T-helper 1 cell treated with Interleukin-12 subunit alpha and Interleukin-12 subunit beta and Interleukin-4 antibody, amounts not matched to agents 30 μg/mL and 1 μg/mL, for 36 hours (primary cell): ENCODE measurements at regions not wholly inside any gene's neighbourhood (a gene's known extent, or its start where the extent isn't known, plus 50 kb on each side); places are given as distances from the start of the nearest gene placed in this dataset.
A peak's percentile ranks its signal among the peaks of the same experiment; 100 is the strongest.
"Not testable (repeated sequence)": the region's sequence is repeated elsewhere in the genome, so short reads cannot be mapped to it uniquely, and the experiment has no call there.

Source experiments
- H3K27ac Mint-ChIP-seq: one replicate; pipeline ENCODE4 v1.8.0; 2021; ENCODE audit warnings: mild to moderate bottlenecking, mixed read lengths
- H3K27me3 Mint-ChIP-seq: one replicate; pipeline ENCODE4 v1.8.0; 2021; ENCODE audit warnings: low read depth, mixed read lengths
- H3K36me3 Mint-ChIP-seq: one replicate; pipeline ENCODE4 v1.8.0; 2021; ENCODE audit warnings: low read depth, mixed read lengths
- H3K4me1 Mint-ChIP-seq: one replicate; pipeline ENCODE4 v1.8.0; 2021; ENCODE audit warnings: low read depth, mixed read lengths
- H3K4me3 Mint-ChIP-seq: one replicate; pipeline ENCODE4 v1.8.0; 2021; ENCODE audit warnings: mild to moderate bottlenecking, moderate library complexity, mixed read lengths
- H3K9me3 Mint-ChIP-seq: one replicate; pipeline ENCODE4 v1.8.0; 2021; ENCODE audit warnings: mixed read lengths

GRCh38 chr2:176904053-176904452, 308.5 kb upstream of the HNRNPA3 start:
- H3K4me3 Mint-ChIP-seq, H3K9me3 Mint-ChIP-seq, H3K36me3 Mint-ChIP-seq, H3K27ac Mint-ChIP-seq, H3K4me1 Mint-ChIP-seq: not testable (repeated sequence)
- H3K27me3 Mint-ChIP-seq, result peaks cover 32% of the 10 kb centered on the region

DNA sequence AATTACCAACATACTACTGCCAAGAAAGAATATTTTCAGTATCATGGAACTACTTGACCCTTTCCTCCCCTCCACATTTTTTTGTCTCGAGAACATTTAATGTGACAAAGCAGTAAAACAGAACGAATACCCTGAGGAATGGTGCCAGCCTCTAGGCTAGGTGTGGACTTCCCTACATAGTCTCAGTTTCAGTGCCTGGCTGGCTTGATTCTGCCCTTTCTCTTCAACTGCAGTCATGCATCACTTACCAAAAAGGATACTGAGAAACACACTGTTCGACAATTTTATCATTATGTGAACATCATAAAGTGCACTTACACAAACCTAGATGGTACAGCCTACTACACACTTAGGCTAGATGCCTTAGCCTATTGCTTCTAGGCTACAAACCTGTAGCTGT, 305.3 kb upstream of the HNRNPA3 start:
- Mint-ChIP-seq H3K27ac (no peak overlapping the region), H3K4me3 (no peak overlapping the region), H3K9me3 (peaks cover 6% of the 10 kb centered on the region), H3K4me1 (peaks cover 6% of the 10 kb centered on the region), H3K27me3 (peaks cover 29% of the 10 kb centered on the region), H3K36me3 (peaks cover 1% of the 10 kb centered on the region)

DNA sequence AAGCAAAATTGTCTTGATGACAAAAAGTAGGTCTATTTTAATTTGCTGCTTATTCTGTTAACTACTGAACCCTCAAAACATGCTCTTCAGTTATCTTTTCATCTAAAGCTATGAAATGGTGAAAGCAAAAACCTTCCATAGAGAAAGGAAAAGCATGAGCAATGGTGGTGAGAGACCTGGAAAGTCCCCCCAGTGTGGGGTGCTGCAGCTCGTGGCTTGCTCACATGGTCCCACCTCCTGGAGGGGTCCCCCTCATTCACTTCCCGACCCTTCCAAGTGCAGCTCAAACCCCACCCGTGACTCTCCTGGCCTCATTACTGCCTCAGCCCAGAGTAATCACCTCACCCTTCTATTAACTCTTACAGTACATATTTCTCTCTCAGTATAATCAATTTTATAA, 301.8 kb upstream of the HNRNPA3 start:
- Mint-ChIP-seq H3K4me1 (peaks cover 6% of the 10 kb centered on the region), H3K36me3 (peaks cover 1% of the 10 kb centered on the region), H3K9me3 (no peaks in the 10 kb centered on the region), H3K27me3 (peaks cover 11% of the 10 kb centered on the region), H3K4me3 (no peak overlapping the region), H3K27ac (no peak overlapping the region)

DNA sequence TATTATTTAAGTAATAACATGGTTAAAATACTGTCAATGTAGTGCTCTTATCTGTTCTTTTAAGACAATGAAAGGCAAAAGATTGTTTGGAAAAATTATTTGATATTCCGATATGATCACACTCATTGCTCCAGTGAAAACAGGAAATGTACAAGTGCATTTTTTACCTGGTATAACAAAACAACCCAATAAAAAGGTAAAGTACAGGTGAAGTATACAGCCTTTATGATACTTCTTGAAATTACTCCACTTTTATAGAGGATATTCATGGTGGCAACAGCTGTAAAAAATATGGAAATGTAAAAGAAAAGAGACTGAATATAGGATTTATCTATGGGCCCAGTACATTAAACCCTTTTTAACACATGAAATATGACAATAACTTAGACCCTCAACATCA, 298.6 kb upstream of the HNRNPA3 start:
- no peak overlapping the region for H3K27ac Mint-ChIP-seq
- no peak overlapping the region for H3K4me3 Mint-ChIP-seq
- H3K36me3 Mint-ChIP-seq, result no peaks in the 10 kb centered on the region
- H3K9me3 Mint-ChIP-seq, result no peaks in the 10 kb centered on the region
- peaks cover 6% of the 10 kb centered on the region for H3K27me3 Mint-ChIP-seq
- H3K4me1 Mint-ChIP-seq, result peaks cover 6% of the 10 kb centered on the region

GRCh38 chr2:176914371-176914770, 298.2 kb upstream of the HNRNPA3 start:
- H3K9me3 Mint-ChIP-seq, result no peaks in the 10 kb centered on the region
- H3K27me3 Mint-ChIP-seq, result peaks cover 7% of the 10 kb centered on the region
- H3K36me3 Mint-ChIP-seq, result no peaks in the 10 kb centered on the region
- H3K4me1 Mint-ChIP-seq, result peaks cover 6% of the 10 kb centered on the region
- H3K4me3 Mint-ChIP-seq, result no peak overlapping the region
- H3K27ac Mint-ChIP-seq, result no peak overlapping the region

DNA sequence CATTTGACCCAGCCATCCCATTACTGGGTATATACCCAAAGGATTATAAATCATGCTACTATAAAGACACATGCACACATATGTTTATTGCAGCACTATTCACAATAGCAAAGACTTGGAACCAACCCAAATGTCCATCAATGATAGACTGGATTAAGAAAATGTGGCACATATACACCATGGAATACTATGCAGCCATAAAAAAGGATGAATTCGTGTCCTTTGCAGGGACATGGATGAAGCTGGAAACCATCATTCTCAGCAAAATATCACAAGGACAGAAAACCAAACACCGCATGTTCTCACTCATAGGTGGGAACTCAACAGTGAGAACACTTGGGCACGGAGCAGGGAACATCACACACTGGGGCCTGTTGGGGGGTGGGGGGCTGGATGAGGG, 290.0 kb upstream of the HNRNPA3 start:
- not testable (repeated sequence) for H3K36me3 Mint-ChIP-seq, H3K4me1 Mint-ChIP-seq, H3K9me3 Mint-ChIP-seq, H3K4me3 Mint-ChIP-seq, H3K27ac Mint-ChIP-seq
- peaks cover 20% of the 10 kb centered on the region for H3K27me3 Mint-ChIP-seq

- Mint-ChIP-seq H3K36me3 (no peaks in the 10 kb centered on the region), H3K9me3 (peaks cover 3% of the 10 kb centered on the region), H3K27me3 (peaks cover 20% of the 10 kb centered on the region), H3K27ac (no peak overlapping the region), H3K4me3 (no peak overlapping the region), H3K4me1 (peaks cover 2% of the 10 kb centered on the region)
Observed at GRCh38 chr2:176923205-176923604, 289.4 kb upstream of the HNRNPA3 start.

DNA sequence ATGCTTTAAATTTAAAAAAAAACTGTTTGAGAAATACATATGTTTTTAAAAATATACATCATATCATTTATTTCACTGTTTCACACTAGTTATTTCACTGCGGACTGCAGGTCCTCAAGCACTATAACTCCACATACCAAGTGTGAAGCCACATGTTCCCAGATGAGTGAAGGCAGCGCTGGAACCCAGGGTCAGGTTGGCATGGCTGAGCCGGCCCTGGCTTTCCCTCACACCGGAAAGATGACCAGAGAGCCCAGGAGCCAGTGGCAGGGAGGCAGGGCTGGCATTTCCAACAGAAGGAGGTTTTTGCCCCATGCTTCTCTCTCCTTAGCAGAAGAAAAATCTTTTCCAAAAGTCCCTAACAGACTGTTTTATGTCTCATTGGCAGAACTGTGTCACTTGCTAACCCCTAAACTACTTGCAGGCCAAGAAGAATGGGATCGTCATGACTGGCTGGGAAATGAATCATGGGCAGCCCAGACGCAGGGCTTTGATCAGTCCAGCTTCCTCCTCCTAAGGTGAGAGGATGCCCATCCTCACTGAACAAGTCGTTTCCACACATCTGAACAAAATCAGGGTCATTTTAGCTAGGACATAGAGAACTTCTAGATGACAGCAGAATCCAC, 287.6 kb upstream of the HNRNPA3 start:
- Mint-ChIP-seq H3K36me3 (no peaks in the 10 kb centered on the region), H3K4me1 (peaks cover 2% of the 10 kb centered on the region), H3K9me3 (peaks cover 10% of the 10 kb centered on the region), H3K27ac (no peak overlapping the region), H3K27me3 (peaks cover 15% of the 10 kb centered on the region), H3K4me3 (no peak overlapping the region)

DNA sequence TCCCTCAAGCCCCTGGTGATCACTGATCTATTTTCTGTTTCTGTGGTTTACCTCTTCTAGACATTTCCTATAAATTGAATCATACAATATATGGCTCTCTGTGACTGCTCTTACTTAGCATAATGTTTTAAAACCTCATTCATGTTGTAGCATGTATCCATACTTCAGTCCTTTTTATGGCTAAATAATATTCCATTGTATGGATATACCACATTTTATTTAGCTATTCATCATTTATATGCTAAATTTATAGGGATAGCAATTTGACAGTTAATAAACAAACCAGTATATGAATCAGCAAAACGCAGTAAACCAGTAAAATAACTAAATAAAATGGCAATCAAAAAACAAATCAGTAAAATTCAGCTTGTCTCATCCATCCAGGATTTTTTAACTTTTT, 286.1 kb upstream of the HNRNPA3 start:
- peaks cover 2% of the 10 kb centered on the region for H3K27me3 Mint-ChIP-seq
- peaks cover 8% of the 10 kb centered on the region for H3K4me1 Mint-ChIP-seq
- no peak overlapping the region for H3K27ac Mint-ChIP-seq

DNA sequence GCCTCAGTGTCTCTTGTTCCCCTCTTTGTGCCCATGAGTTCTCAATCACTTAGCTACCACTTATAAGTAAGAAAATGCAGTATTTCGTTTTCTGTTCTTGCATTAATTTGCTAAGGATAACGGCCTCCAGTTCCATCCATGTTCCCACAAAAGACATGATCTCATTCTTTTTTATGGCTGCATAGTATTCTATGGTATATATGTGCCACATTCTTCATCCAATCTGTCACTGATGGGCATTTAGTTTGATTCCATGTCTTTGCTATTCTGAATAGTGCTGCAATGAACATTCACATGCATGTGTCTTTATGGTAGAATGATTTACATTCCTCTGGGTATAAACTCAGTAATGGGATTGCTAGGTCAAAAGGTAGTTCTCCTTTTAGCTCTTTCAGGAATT, 283.2 kb upstream of the HNRNPA3 start:
- not testable (repeated sequence) for H3K4me3 Mint-ChIP-seq, H3K9me3 Mint-ChIP-seq, H3K27ac Mint-ChIP-seq, H3K36me3 Mint-ChIP-seq, H3K27me3 Mint-ChIP-seq
- peaks cover 15% of the 10 kb centered on the region for H3K4me1 Mint-ChIP-seq

More for the DNA sequence above, 286.1 kb upstream of the HNRNPA3 start:
- Mint-ChIP-seq H3K36me3 (no peaks in the 10 kb centered on the region), H3K4me3 (no peak overlapping the region), H3K9me3 (peaks cover 10% of the 10 kb centered on the region)

DNA sequence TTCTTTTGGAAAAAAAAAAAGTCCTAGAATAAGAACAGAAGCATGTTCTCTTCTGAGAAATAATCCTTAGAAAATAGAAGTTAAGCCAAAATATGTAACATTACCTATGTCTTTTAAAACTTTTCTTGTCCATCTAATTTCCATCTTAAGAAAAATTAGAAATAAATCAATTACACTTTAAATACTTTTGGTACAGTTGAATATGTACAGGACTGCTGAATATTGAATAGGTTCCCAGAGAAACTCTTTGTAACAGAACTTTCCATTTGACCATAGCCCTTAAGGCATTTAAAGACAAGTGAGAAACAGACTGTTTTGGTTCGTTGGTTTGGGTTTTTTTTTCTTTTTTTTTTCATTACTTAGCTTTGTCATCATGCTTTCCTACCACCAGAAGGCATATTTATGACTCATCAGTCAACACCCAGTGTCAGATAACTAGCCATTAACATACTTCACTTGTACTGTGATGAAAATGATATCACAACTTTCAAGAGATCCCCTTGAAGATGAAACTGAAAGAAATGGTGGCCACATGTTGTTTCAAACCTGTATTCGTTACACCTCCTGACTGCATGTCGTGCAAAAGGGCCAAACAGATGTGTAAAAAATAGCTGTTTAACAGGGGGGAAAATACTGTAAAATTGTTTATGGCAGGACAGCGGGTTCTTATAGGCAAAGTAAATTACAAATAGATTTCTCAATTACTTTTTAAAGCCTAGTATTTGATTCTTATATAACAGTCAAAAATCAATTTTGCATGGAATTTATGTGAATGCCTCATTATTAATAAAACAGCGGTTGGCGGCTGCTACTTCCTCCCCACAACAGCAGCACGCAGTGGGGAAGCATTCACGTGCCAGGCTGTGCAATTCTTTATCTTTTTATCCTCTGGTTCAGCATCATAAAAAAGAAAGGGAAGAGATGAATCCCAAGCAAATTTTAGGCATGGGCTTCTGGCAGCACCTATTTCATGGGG, 280.7 kb upstream of the HNRNPA3 start:
- Mint-ChIP-seq H3K27me3 (no peaks in the 10 kb centered on the region), H3K9me3 (peaks cover 7% of the 10 kb centered on the region), H3K4me1 (peaks cover 19% of the 10 kb centered on the region), H3K36me3 (peaks cover 3% of the 10 kb centered on the region), H3K27ac (peak overlapping the region; percentile 89), H3K4me3 (peak overlapping the region; percentile 53)

DNA sequence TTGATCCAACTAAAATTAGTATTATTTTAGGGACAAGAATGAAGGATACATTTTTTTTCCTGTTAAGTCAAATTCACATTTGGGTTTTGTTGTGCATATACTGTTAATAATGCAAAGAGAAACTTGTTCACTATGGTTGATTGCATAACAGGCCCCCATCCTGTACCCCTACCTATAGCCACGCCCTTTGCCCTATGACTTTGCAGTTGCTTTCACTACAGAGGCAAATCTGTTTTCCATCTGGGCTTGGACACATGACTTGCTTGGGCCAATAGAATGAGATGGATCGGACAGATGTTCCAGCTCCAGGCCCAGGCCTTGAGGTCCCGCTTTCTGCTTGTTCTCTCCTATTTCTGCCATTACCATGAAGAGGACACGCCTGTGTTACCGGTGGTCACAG, 278.5 kb upstream of the HNRNPA3 start:
- Mint-ChIP-seq H3K4me3 (no peak overlapping the region), H3K9me3 (peaks cover 11% of the 10 kb centered on the region), H3K4me1 (peaks cover 23% of the 10 kb centered on the region), H3K27ac (no peak overlapping the region), H3K36me3 (peaks cover 3% of the 10 kb centered on the region), H3K27me3 (no peaks in the 10 kb centered on the region)

DNA sequence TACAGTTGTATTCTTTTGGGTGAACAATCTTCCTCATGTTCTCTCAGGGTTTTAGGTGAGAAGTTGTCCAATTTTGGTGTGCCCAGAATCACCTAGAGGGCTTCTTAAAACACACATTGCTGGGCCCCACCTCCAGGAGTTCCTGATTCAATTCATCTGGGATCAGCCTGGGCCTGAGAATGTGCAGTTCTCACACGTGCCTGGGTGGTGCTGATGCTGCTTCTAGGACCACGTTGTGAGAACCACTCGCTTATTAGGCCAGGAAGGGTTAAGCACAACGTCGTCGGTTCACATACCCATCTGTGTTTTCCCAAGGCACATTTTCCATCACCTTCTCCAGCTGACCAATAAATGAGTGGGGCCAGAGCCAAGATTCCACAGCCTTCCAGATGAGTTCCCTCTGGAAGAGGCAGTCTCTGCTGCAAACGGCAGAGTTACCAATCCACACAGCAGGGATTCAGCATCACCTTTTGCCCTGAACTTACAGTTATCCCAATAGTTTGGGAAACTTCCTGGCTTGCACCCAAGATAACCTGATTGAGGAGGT, 277.7 kb upstream of the HNRNPA3 start:
- Mint-ChIP-seq H3K4me3 (no peak overlapping the region), H3K9me3 (peaks cover 5% of the 10 kb centered on the region), H3K27me3 (no peaks in the 10 kb centered on the region), H3K4me1 (peaks cover 23% of the 10 kb centered on the region), H3K36me3 (peaks cover 3% of the 10 kb centered on the region), H3K27ac (no peak overlapping the region)

DNA sequence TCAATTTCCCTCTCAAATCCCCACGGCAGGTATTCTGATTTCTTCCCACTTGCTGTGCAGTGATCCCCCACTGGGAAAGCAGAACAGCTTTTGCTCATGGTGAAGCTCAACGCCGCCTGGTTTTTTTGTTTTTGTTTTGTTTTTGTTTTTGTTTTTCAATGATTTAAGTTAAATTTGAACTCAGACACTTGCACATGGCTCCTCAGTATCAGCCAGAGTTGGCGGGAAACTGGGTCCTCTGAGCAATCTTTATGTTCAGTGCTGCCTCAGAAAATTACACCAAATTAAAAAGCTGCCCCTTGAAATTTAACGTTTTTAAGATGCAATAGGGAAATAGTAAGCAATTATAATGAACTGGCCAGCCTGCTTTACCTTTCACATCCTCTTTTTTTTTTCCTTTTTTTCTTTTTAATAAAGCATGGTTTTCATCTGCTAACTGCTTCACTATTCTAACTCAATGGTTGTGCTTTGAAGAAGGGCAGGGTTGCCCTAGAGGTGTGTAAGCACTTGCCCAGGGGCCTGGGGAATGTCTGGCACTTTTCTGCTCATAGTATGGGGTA, 277.0 kb upstream of the HNRNPA3 start:
- Mint-ChIP-seq H3K4me1 (peaks cover 26% of the 10 kb centered on the region), H3K36me3 (peaks cover 3% of the 10 kb centered on the region), H3K4me3 (no peak overlapping the region), H3K9me3 (peaks cover 5% of the 10 kb centered on the region), H3K27me3 (no peaks in the 10 kb centered on the region), H3K27ac (no peak overlapping the region)

GRCh38 chr2:176936410-176936809, 276.2 kb upstream of the HNRNPA3 start:
- no peak overlapping the region for H3K4me3 Mint-ChIP-seq
- no peaks in the 10 kb centered on the region for H3K27me3 Mint-ChIP-seq
- peaks cover 22% of the 10 kb centered on the region for H3K4me1 Mint-ChIP-seq
- H3K9me3 Mint-ChIP-seq, result peaks cover 5% of the 10 kb centered on the region
- peaks cover 3% of the 10 kb centered on the region for H3K36me3 Mint-ChIP-seq
- H3K27ac Mint-ChIP-seq, result no peak overlapping the region
